Mucosa of gallbladder (tissue), 1 donor: ENCODE measurements at regions not wholly inside any gene's neighbourhood (a gene's known extent, or its start where the extent isn't known, plus 50 kb on each side); places are given as distances from the start of the nearest gene placed in this dataset.
"Not testable (repeated sequence)": the region's sequence is repeated elsewhere in the genome, so short reads cannot be mapped to it uniquely, and the experiment has no call there.

Experiments used
- DNase-seq: peaks from one replicate; pipeline ENCODE4 v3.0.0-alpha.2; 2020; ENCODE audit warnings: low spot score
- donor health status: DM: no; HTN: no; CAD: no.

DNA sequence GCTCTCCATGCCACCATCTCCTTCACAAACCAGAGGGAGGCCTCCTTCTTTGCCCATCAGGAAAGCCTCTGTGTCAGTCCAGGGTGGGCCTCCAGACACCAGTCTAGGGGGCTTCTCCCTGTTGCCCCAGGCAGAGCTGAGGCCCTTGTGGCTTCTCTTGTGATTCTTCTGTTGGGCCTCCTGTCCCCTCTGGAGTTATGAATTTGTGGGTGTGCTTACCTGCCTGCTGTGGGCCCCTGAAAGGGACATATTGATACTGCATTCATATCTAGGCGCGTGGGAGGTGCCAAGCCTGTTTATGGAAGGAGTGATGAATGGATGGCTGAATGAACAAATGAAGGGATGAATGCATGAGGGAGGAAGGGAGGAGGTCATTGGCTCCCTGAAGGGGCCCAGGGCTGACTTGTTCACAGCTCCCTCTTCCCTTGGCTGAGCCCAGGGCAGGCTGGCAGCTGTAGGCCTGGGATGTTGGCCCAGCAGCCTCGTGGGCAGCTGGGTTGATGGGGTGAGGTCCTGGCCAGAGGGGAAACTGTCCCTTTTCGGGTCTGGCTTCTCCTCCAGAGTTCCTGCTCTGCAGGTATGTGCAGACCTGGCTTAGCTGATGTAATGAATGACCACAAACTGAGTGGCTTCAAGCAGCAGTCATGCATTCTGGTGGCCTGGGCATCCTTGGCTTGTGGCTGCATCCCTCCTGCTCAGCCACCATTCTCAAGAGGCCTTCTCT, 195.4 kb downstream of the GOLGA6L6 start:
- DNase-seq: no peak

DNA sequence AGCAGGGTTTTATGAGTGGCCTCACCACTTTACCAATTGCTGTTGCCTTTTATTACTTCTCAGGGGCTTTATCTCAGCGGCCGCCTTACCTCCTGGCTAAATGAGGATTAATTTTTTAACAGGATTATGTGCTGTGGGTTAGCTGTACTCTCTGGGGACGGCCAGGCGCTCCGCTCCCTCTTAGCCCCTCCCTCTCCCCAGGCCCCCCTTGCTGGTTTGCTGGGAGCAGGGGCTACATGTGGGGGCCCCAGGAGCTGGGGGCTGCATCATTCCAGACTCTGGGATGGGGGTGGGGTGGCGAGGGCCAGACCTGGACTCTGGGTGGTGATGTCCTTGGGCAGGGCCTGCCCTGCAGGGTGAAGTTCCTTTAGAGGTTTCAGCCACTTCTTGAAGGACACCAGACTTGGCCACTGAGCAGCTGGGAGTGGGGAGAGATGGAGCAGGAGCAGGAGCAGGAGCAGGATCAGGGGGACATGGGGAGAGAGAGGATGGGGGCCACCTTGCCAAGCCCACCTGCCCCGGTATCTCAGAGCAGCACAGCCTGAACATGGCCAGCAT, 196.1 kb downstream of the GOLGA6L6 start:
- no peak for DNase-seq

DNA sequence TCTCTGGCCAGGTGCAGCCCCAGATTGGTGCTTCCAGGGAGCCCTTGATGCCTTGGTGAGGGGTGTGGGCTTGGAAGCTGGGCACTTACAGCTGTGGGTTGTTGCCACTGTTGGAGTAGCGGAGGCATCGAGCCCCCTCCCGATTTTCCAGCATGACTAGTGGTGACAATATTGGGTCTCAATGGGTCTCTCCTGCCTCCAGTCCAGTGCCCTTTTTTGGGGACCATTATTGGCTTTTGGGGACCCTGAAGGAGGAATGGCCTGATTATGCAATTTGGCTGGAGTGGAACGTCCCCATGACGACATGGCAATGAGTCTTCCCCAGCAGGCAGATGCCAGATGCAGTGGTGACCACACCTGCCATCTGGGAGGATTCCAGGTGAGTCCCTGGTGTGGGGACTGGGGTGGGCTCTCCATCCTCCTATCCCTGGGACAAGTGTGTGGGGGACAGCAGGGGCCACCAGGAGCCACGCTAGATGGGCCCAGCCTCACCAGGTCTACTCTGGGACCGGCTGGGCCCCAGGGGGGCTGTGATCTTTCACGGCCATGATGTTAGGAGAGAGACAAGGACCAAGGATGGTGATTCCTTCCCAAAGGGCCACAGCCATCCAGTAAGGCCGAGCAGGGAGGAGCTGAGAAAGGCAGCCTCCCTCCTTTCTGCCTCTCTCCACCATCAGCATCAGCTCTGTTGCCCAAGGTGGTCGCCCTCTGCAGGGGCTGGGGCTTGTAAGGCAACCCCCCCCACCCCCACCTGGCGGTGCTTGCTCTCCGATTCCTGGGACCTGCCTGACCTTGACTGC, 196.8 kb downstream of the GOLGA6L6 start:
- no peak for DNase-seq

DNA sequence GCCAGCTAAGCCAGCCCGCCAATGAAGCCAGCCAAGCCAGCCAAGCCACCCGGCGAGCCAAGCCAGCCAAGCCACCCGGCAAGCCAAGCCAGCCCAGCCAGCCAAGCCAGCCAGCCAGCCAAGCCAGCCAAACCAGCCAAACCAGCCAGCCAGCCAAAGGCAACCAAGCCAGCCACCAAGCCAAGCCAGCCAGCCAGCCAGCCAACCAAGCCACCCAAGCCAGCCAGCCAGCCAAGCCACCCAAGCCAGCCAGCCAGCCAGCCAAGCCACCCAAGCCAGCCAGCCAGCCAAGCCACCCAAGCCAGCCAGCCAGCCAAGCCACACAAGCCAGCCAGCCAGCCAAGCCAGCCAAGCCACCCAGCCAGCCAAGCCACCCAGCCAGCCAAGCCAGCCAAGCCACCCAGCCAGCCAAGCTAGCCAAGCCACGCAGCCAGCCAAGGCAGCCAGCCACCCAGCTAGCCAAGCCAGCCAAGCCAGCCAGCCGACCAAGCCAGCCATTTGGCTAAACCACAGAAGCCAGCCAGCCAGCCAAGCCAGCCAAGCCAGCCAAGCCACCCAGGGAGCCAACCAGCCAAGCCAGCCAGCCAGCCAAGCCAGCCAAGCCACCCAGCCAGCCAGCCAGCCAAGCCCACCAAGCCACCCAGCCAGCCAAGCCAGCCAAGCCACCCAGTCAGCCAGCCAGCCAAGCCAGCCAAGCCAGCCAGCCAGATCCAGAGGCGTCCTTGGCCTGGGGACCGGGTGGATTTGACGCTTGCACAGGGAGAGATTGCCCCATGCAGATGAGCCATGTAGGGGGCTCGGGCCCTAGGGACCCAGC, 198.0 kb downstream of the GOLGA6L6 start:
- DNase-seq: not testable (repeated sequence)

DNA sequence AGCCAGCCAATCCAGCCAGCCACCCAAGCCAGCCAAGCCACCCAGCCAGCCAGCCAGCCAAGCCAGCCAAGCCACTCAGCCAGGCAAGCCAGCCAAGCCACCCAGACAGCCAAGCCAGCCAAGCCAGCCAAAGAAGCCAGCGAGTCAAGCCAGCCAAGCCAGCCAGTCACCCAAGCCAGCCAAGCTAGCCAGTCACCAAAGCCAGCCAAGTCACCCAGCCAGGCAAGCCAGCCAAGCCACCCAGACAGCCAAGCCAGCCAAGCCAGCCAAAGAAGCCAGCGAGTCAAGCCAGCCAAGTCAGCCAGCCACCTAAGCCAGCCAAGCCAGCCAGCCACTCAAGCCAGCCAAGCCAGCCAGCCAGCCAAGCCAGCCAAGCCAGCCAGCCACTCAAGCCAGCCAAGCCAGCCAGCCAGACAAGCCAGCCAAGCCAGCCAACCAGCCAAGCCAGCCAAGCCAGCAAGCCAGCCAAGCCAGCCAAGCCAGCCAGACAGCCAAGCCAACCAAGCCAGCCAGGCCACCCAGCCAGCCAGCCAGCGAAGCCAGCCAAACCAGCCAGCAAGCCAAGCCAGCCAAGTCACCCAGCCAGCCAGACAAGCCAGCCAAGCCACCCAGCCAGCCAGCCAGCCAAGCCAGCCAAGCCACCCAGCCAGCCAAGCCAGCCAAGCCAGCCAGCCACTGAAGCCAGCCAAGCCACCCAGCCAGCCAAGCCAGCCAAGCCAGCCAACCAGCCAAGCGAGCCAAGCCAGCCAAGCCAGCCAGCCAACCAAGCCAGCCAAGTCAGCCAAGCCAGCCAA, 198.8 kb downstream of the GOLGA6L6 start:
- not testable (repeated sequence) for DNase-seq

DNA sequence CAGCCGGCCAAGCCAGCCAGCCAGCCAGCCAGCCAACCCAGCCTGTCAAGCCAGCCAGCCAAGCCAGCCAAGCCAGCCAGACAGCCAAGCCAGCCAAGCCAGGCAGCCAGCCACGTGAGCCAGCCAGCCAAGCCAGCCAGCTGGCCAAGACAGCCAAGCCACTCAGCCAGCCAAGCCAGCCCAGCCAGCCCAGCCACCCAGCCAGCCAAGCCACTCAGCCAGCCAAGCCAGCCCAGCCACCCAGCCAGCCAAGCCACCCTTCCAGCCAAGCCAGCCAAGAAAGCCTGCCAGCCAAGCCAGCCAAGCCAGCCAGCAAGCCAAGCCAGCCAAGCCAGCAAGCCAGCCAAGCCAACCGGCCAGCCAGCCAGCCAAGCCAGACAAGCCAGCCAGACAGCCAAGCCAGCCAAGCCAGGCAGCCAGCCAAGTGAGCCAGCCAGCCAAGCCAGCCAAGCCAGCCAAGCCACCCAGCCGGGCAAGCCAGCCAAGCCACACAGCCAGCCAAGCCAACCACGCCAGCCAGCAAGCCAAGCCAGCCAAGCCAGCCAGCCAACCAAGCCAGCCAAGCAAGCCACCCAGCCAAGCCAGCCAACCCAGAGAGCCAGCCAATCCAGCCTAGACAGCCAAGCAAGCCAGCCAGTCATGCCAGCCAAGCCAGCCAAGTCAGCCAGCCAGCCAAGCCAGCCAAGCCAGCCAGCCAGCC, 199.5 kb downstream of the GOLGA6L6 start:
- DNase-seq: peak; percentile 17

DNA sequence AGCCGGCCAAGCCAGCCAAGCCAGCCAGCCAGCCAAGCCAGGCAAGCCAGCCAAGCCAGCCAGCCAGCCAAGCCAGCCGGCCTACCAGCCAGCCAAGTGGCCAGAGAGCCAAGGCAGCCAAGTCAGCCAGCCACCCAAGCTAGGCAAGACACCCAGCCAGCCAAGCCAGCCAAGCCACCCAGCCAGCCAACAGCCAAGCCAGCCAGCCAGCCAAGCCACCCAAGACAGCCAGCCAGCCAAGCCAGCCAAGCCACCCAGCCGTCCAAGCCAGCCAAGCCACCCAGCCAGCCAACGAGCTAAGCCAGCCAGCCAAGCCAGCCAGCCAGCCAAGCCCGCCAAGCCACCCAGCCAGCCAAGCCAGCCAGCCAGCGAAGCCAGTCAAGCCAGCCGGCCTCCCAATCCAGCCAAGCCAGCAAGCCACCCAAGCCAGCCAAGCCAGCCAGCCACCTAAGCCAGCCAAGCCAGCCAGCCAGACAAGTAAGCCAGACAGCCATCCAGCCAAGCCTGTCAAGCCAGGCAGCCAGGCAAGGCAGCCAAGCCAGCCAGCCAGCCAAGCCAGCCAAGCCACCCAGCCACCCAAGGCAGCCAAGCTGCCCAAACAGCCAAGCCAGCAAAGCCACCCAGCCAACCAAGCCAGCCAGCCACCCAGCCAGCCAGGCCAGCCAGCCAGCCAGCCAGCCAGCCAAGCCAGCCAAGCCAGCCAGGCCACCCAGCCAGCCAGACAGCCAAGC, 200.5 kb downstream of the GOLGA6L6 start:
- DNase-seq: peak; percentile 21

DNA sequence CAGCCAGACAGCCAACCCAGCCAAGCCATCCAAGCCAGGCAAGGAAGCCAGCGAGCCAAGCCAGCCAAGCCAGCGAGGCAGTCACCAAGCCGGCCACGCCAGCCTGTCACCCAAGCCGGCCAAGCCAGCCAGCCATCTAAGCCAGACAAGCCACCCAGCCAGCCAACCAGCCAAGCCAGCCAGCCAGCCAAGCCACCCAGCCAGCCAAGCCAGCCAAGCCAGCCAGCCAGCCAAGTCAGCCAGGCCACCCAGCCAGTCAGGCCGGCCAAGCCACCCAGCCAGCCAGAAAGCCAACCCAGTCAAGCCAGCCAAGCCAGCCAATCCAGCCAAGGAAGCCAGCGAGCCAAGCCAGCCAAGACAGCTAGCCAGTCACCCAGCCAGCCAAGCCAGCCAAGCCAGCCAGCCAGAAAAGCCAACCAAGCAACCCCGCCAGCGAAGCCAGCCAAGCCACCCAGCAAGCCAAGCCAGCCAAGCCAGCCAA, 201.2 kb downstream of the GOLGA6L6 start:
- DNase-seq: peak; percentile 31

DNA sequence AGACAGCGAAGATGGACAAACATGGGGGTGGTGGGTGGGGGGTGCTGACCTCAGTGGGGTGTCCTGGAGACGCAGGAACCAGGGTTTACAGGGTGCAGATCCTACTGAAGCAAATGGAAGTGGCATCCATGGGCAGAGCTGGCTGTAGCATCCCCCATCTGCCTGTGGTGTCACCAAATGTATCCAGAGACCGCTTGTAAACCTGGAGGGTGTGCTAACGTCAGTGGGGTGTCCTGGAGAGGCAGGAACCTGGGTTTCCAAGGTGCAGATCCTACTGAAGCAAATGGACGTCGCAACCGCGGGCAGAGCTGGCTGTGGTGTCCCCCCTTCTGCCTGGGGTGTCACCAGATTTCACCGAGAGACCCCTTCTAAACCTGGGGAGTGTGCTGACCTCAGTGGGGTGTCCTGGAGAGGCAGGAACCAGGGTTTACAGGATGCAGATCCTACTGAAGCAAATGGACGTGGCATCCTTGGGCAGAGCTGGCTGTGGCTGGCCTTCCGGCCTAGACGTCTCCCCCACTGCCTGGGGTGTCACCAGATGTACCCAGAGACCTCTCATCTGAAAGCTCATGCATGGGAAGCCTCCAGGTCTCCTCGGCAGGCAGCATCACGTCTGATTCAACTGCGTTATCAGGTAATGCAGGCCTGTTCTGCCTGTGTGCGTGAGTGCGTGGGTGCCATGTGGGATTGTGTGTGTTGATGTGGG, 202.4 kb downstream of the GOLGA6L6 start:
- DNase-seq: not testable (repeated sequence)

DNA sequence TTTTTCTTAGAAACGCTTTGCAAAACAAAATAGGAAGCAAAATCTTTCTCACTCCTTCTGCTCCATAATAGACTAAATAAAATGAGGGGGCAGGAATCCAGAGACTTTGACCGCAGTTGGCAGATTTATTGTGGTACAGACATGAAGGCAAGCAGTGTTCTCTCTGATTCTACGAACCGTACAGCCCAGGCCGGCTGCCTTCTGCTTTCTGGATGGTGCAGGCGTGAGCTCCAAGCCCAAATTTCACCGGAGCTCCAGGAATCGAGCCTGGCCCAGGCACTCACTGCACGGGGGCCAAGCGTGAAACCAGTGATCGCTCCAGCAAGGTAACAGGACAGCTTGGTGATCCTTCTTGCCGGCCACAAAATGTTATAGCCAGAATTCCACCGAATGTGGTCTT, 202.9 kb downstream of the GOLGA6L6 start:
- DNase-seq: not testable (repeated sequence)

DNA sequence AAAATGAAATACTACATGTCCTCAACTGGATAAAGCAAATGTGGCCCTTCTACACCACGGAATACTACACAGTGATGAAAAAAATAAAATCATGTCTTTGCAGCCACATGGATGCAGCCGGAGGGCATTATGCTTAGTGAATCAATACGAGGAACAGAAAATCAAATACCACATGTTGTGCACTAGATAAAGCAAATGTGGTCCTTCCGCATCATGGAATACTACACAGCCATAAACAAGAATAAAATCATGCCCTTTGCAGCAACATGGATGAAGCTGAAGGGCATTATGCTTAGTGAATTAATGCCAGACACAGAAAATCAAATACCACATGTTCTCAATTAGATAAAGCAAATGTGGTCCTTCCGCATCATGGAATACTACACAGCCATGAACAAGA, 204.4 kb downstream of the GOLGA6L6 start:
- not testable (repeated sequence) for DNase-seq

DNA sequence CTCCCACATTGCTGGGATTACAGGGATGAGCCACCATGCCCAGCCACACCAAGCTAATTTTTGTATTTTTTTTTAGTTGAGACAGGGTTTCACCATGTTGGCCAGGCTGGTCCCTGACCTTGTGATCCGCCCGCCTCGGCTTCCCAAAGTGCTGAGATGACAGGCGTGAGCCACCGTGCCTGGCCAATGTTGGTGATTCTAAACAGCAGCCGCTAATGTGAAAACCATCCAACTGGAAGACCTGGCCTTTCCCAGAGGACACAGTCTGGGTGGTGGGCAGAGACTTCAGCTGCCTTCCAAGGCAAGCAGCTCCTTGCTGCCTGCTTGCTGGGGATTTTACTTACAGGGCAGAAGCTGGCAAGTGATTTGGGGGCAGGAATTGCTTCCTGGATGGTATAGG, 207.1 kb downstream of the GOLGA6L6 start:
- not testable (repeated sequence) for DNase-seq

DNA sequence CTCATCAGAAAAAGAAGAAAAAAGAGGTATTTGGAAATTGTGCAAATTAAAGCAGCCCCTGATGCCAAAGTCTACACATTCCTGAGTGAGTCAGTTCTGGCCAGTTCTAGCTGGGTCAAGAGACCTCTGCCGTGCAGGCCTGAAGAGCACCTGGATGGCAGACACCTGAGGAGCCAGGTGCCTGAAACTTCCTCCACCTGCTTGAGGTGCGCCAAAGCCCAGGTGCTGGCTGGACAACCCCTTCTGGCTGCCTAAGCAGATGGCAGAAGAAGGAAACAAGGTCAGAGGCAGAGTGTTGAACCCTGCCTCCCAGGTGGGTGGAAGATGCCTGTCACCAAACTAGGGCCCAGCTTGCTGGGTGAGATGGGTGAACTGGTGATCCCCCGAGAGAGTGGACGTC, 215.8 kb downstream of the GOLGA6L6 start:
- DNase-seq: not testable (repeated sequence)

DNA sequence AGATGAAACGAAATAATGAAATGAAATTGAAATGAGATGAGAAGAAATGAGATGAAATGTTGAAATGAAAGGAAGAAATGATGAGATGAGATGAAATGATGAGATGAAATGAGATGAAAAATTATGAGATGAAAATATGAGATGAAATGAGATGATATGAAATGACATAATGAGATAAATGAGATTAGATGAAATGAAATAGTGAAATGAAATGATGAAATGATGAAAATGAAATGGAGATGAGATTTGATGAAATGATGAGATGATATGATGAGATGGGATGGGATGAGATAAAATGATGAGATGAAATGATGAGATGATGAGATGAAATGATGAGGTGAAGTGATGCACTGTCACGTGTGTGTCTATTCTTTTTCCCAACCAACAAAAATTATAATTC, 224.5 kb downstream of the GOLGA6L6 start:
- not testable (repeated sequence) for DNase-seq

DNA sequence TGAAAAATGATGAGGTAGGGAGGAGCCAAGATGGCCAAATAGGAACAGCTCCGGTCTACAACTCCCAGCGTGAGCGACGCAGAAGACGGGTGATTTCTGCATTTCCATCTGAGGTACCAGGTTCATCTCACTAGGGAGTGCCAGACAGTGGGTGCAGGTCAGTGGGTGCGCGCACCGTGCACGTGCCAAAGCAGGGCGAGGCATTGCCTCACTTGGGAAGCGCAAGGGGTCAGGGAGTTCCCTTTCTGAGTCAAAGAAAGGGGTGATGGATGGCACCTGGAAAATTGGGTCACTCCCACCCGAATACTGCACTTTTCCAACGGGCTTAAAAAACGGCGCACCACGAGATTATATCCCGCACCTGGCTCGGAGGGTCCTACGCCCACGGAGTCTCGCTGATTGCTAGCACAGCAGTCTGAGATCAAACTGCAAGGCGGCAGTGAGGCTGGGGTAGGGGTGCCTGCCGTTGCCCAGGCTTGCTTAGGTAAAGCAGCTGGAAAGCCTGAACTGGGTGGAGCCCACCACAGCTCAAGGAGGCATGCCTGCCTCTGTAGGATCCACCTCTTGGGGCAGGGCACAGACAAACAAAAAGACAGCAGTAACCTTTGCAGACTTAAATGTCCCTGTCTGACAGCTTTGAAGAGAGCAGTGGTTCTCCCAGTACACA, 230.5 kb downstream of the GOLGA6L6 start:
- DNase-seq: not testable (repeated sequence)

DNA sequence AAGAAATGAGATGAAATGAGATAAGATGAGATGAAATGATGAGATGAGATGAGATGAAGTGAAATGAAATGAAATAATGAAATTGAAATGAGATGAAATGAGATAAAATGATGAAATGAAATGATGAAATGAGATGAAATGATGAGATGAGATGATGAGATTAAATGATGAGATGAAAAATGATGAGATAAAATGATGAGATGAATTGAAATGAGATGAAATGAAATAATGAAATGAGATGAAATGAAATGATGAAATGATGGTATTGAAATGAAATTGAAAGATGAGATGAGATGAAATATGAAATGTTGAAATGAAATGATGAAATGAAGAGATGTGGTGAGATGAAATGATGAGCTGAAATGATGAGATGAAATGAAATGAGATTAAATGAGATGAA, 231.0 kb downstream of the GOLGA6L6 start:
- no peak for DNase-seq

DNA sequence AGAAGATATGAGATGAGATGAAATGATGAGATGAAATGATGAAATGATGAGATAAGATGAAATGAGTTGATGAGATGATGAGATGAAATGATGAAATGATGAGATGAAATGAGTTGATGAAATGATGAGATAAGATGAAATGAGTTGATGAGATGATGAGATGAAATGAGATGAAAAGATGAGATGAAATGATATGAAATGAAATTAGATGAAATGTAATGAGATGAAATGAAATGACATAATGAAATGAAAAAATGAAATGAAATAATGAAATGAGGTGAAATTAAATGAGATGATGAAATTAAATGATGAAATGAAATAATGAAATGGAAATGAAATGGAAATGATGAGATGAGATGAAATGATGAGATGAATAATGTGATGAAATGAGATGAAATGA, 231.6 kb downstream of the GOLGA6L6 start:
- not testable (repeated sequence) for DNase-seq

DNA sequence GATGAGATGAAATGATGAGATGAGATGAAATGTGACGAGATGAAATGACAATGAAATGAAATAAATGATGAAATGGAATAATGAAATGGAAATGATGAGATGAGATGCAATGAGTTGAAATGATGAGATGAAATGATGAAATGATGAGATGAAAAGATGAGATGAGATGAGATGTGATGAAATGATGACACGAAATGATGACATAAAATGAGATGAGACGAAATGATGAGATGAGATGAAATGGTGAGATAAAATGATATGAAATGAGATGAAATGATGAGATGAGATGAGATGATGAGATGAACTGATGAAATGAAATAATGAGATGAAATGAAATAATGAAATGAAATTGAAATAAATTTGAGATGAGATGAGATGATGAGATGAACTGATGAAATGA, 232.2 kb downstream of the GOLGA6L6 start:
- DNase-seq: not testable (repeated sequence)
